ENCODE measurements at regions not wholly inside any gene's neighbourhood (a gene's known extent, or its start where the extent isn't known, plus 50 kb on each side); places are given as distances from the start of the nearest gene placed in this dataset.

DNA sequence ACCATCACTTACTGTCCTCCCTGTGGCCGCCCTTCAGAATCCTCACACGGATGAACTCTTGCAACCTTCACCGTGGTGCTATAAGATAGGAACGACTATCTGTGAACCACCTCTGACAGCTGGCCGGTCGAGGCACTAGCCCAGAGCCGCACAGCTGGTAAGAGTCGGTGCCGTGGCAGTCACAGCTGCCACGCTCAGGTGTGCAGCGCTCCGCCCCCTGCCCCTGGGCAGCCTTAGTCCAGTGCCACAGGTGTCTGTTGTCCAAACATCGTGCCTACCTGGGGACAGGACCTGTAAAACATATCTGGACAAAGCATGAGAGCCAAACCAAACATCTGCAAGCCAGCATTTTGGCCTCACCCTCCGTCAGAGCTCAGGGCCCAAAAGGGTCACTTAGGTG, 55.3 kb upstream of the SALL3 start:
- no peaks in the 10 kb centered on the region for H3K36me3 ChIP-seq (ENCODE audit: control insufficient read depth, insufficient read depth, low read length)
- no peaks in the 10 kb centered on the region for H3K9me3 ChIP-seq (ENCODE audit: control insufficient read depth, insufficient read depth, low read length)
- no peaks in the 10 kb centered on the region for H3K4me1 ChIP-seq (ENCODE audit: control insufficient read depth, insufficient read depth, low read length)
- no peak overlapping the region for H3K4me3 ChIP-seq (ENCODE audit: low read length)
- WGBS (ENCODE audit: insufficient coverage, insufficient read length), result no CpG with 5 or more reads among the region's 14 CpGs
- H3K27me3 ChIP-seq (ENCODE audit: control insufficient read depth, insufficient read depth, low read length), result no peaks in the 10 kb centered on the region
- no peak overlapping the region for H3K27ac ChIP-seq (ENCODE audit: low read length)
- no peak for DNase-seq (ENCODE audit: low read depth, low spot score)

GRCh38 chr18:78924786-78925540, 54.7 kb upstream of the SALL3 start:
- no peaks in the 10 kb centered on the region for H3K36me3 ChIP-seq (ENCODE audit: control insufficient read depth, insufficient read depth, low read length)
- no peak for DNase-seq (ENCODE audit: low read depth, low spot score)
- H3K27me3 ChIP-seq (ENCODE audit: control insufficient read depth, insufficient read depth, low read length), result no peaks in the 10 kb centered on the region
- no peak overlapping the region for H3K4me3 ChIP-seq (ENCODE audit: low read length)
- WGBS (ENCODE audit: insufficient coverage, insufficient read length), result no CpG with 5 or more reads among the region's 43 CpGs
- no peaks in the 10 kb centered on the region for H3K4me1 ChIP-seq (ENCODE audit: control insufficient read depth, insufficient read depth, low read length)
- H3K9me3 ChIP-seq (ENCODE audit: control insufficient read depth, insufficient read depth, low read length), result no peaks in the 10 kb centered on the region
- no peak overlapping the region for H3K27ac ChIP-seq (ENCODE audit: low read length)

DNA sequence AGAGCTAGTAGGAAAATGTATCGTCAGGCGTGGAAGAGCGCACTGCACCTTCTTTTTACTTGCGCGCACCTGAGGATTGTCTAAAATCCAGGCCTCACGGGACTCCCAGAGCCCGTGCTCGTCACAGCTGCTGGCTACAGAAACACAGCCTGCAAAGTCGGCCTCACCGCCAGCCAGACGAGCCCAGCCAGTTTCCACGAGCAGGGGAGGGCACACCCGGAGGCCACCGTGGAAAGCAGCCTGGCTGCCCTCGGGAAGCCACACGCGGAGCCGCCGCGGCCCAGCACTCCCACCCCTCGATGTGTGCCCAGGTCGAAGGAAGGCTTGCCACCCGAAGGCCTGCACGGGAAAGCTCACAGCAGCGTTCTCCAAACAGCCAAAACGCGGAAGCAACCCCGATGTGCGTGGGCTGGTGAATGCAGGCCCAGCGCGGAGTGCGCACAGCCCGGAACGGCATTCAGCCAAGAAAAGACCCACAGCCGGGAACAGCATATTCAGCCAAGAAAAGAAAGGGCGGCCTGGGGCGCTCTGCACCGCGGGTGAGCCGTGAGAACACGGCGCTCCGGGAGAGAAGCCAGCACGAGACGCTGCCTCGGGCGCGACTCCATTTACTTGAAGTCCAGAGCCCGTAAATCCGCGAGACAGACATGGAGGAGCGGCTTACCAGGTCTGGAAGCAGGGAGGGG, 53.9 kb upstream of the SALL3 start:
- DNase-seq (ENCODE audit: low read depth, low spot score), result no peak
- no peaks in the 10 kb centered on the region for H3K9me3 ChIP-seq (ENCODE audit: control insufficient read depth, insufficient read depth, low read length)
- no peaks in the 10 kb centered on the region for H3K36me3 ChIP-seq (ENCODE audit: control insufficient read depth, insufficient read depth, low read length)
- no peak overlapping the region for H3K4me3 ChIP-seq (ENCODE audit: low read length)
- no CpG with 5 or more reads among the region's 52 CpGs for WGBS (ENCODE audit: insufficient coverage, insufficient read length)
- no peak overlapping the region for H3K27ac ChIP-seq (ENCODE audit: low read length)
- H3K27me3 ChIP-seq (ENCODE audit: control insufficient read depth, insufficient read depth, low read length), result no peaks in the 10 kb centered on the region
- H3K4me1 ChIP-seq (ENCODE audit: control insufficient read depth, insufficient read depth, low read length), result no peaks in the 10 kb centered on the region

DNA sequence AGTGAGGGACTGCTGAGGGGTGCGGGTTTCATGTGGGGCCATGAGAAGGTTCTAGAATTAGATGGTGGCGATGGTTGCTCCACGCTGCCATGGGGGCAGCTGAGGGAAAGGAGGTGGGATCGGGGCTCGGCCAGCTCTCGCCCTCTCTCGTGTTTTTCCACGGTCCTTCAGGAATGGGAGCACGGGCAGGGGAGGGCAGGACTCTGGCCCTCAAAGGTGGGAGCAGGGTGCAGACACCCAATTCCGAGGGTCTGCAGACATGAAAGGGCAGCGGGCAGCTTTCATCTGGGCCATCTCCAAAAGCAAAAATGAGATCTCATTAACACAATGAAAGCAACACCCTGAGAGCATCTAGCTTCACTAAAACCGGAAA, 53.4 kb upstream of the SALL3 start:
- Histone ChIP-seq H3K27ac (ENCODE audit: low read length) (no peak overlapping the region), H3K27me3 (ENCODE audit: control insufficient read depth, insufficient read depth, low read length) (no peaks in the 10 kb centered on the region)

DNA sequence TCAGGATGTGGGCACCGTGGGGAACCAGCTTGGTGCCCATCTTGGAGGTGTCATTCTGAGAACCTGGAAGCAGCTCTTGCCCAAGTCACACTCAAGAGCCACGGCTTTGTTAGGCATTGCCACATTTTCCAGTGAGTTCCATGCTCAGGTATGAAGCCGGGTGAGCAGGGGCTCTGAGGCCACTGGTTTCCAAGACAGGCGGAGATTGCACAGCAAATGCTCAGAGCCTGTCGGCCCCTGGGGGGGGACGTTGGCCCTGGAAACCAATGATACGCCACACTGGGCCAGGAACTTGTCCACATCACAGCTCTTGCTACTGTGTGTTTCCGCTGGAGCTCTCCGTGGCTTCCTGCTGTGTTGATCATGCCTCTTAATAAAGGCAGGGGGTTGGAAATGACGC, 52.5 kb upstream of the SALL3 start:
- Histone ChIP-seq H3K9me3 (ENCODE audit: control insufficient read depth, insufficient read depth, low read length) (no peaks in the 10 kb centered on the region), H3K27ac (ENCODE audit: low read length) (no peak overlapping the region), H3K27me3 (ENCODE audit: control insufficient read depth, insufficient read depth, low read length) (no peaks in the 10 kb centered on the region), H3K4me1 (ENCODE audit: control insufficient read depth, insufficient read depth, low read length) (no peaks in the 10 kb centered on the region), H3K4me3 (ENCODE audit: low read length) (no peak overlapping the region), H3K36me3 (ENCODE audit: control insufficient read depth, insufficient read depth, low read length) (no peaks in the 10 kb centered on the region)
- no peak for DNase-seq (ENCODE audit: low read depth, low spot score)
- WGBS (ENCODE audit: insufficient coverage, insufficient read length), result no CpG with 5 or more reads among the region's 10 CpGs

More for the DNA sequence above, 53.4 kb upstream of the SALL3 start:
- WGBS (ENCODE audit: insufficient coverage, insufficient read length), result no CpG with 5 or more reads among the region's 12 CpGs
- Histone ChIP-seq H3K4me1 (ENCODE audit: control insufficient read depth, insufficient read depth, low read length) (no peaks in the 10 kb centered on the region), H3K36me3 (ENCODE audit: control insufficient read depth, insufficient read depth, low read length) (no peaks in the 10 kb centered on the region), H3K9me3 (ENCODE audit: control insufficient read depth, insufficient read depth, low read length) (no peaks in the 10 kb centered on the region), H3K4me3 (ENCODE audit: low read length) (no peak overlapping the region)
- DNase-seq (ENCODE audit: low read depth, low spot score), result no peak

- WGBS (ENCODE audit: insufficient coverage, insufficient read length), result no CpG with 5 or more reads among the region's 11 CpGs
- Histone ChIP-seq H3K4me1 (ENCODE audit: control insufficient read depth, insufficient read depth, low read length) (no peaks in the 10 kb centered on the region), H3K9me3 (ENCODE audit: control insufficient read depth, insufficient read depth, low read length) (no peaks in the 10 kb centered on the region), H3K27ac (ENCODE audit: low read length) (no peak overlapping the region), H3K4me3 (ENCODE audit: low read length) (no peak overlapping the region), H3K36me3 (ENCODE audit: control insufficient read depth, insufficient read depth, low read length) (no peaks in the 10 kb centered on the region), H3K27me3 (ENCODE audit: control insufficient read depth, insufficient read depth, low read length) (no peaks in the 10 kb centered on the region)
- DNase-seq (ENCODE audit: low read depth, low spot score), result no peak
Observed at GRCh38 chr18:78927616-78928015, 52.0 kb upstream of the SALL3 start.

DNA sequence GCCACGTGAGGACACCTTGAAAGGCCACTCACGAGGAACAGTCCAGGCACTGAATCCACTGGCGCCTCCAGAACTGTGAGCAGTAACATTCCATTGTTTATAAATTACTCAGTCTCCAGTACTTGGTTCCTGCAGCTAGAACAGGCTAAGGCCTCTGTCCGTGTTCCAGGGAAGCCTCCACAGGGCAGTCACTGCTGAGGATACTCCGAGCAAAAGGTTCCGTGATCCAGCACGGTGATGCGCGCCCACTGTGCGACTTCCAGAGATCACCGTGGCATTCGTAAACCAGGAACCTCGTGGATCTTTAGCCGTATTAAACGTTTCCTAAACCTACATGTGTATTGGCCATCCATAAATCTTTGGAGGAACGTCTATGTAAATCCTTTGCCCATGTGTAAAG, 51.5 kb upstream of the SALL3 start:
- DNase-seq (ENCODE audit: low read depth, low spot score), result no peak
- Histone ChIP-seq H3K4me1 (ENCODE audit: control insufficient read depth, insufficient read depth, low read length) (no peaks in the 10 kb centered on the region), H3K36me3 (ENCODE audit: control insufficient read depth, insufficient read depth, low read length) (no peaks in the 10 kb centered on the region), H3K4me3 (ENCODE audit: low read length) (no peak overlapping the region), H3K9me3 (ENCODE audit: control insufficient read depth, insufficient read depth, low read length) (no peaks in the 10 kb centered on the region), H3K27me3 (ENCODE audit: control insufficient read depth, insufficient read depth, low read length) (no peaks in the 10 kb centered on the region), H3K27ac (ENCODE audit: low read length) (no peak overlapping the region)
- no CpG with 5 or more reads among the region's 16 CpGs for WGBS (ENCODE audit: insufficient coverage, insufficient read length)

DNA sequence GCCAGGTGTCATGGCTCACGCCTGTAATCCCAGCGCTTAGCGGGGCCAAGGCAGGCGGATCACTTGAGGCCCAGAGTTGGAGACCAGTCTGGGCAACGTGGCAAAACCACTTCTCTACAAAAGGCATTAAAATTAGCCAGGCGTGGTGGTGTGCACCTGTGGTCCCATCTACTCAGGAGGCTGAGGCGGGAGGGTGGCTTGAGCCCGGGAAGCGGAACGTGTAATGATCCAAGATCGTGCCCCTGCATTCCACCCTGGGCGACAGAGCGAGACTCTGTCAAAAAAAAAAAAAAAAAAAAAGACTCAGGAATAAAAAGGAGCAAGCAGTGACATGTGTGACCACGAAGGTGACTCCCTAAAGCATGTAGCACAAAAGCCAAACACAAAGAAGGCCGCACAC, 50.1 kb upstream of the SALL3 start:
- H3K36me3 ChIP-seq (ENCODE audit: control insufficient read depth, insufficient read depth, low read length), result no peaks in the 10 kb centered on the region
- peaks cover under 1% of the 10 kb centered on the region; the same call in 1 of the 2 replicates for H3K4me1 ChIP-seq (ENCODE audit: control insufficient read depth, insufficient read depth, low read length)
- no peaks in the 10 kb centered on the region for H3K27me3 ChIP-seq (ENCODE audit: control insufficient read depth, insufficient read depth, low read length)
- no peak overlapping the region for H3K27ac ChIP-seq (ENCODE audit: low read length)
- WGBS (ENCODE audit: insufficient coverage, insufficient read length), result no CpG with 5 or more reads among the region's 15 CpGs
- H3K4me3 ChIP-seq (ENCODE audit: low read length), result no peak overlapping the region
- no peak for DNase-seq (ENCODE audit: low read depth, low spot score)
- no peaks in the 10 kb centered on the region for H3K9me3 ChIP-seq (ENCODE audit: control insufficient read depth, insufficient read depth, low read length)
